ENCODE measurements at regions not wholly inside any gene's neighbourhood (a gene's known extent, or its start where the extent isn't known, plus 50 kb on each side); places are given as distances from the start of the nearest gene placed in this dataset.

- Histone ChIP-seq H3K27me3 (ENCODE audit: control insufficient read depth in 1 of 2, insufficient read depth in 2 of 2, low read length in 2 of 2) (peaks cover 2 to 15% of the 10 kb centered on the region in 2 experiments; a peak in 4 of 5 replicates), H3K9ac (ENCODE audit: insufficient read depth, low read depth, low read length) (no peak overlapping the region), H3K9me3 (ENCODE audit: low read length) (no peaks in the 10 kb centered on the region), H3K27ac (ENCODE audit: extremely low read length, insufficient read depth, low read length) (no peak overlapping the region), H4K20me1 (ENCODE audit: insufficient read depth, low read length) (no peaks in the 10 kb centered on the region), H2AFZ (ENCODE audit: low read length) (no peak overlapping the region), H3K36me3 (replicated peaks in 1 of 2; ENCODE audit: control insufficient read depth in 1 of 2, insufficient read depth in 2 of 2, low read length in 2 of 2) (no peaks in the 10 kb centered on the region), H3K4me2 (ENCODE audit: low read depth, low read length) (no peak overlapping the region), H3K4me3 (replicated peaks in 1 of 3; ENCODE audit: insufficient read depth in 1 of 3, low read depth in 2 of 3, low read length in 3 of 3) (no peak overlapping the region), H3K4me1 (ENCODE audit: insufficient read depth, low read length) (no peaks in the 10 kb centered on the region), H3K79me2 (ENCODE audit: insufficient read depth, low read length) (no peaks in the 10 kb centered on the region)
- intact Hi-C loops (cut with micrococcal nuclease; ENCODE audit: unreplicated experiment) (no loop called here), in situ Hi-C loops (cut with HindIII; ENCODE audit: extremely low pct_ligation_motif_present, low pct_unique_long_range_greater_than_20kb) (no loop called here)
- no peak for DNase-seq (ENCODE audit: low spot score)
- WGBS (ENCODE audit: low lambda C conversion rate) = 17% methylated on average over 1 of the region's 1 CpG
- ChIA-PET POLR2A (no interaction called here), CTCF (ENCODE audit: low intra/inter-chr PET ratio, low total read pairs) (no interaction called here)
- FAIRE-seq = no peak
- BruUV-seq (replicated peaks) = no TSS peak
- no peak for ATAC-seq
- no peak for TF ChIP-seq SMARCE1 (IDR thresholded peaks at IDR 0.05; ENCODE audit: borderline replicate concordance)
- TF ChIP-seq PREB (CRISPR knock-in tag; IDR thresholded peaks at IDR 0.05) = no peak
- no peak for TF ChIP-seq CAMTA2 (CRISPR knock-in tag; IDR thresholded peaks at IDR 0.05; ENCODE audit: borderline replicate concordance)
- no peak for TF ChIP-seq ZNF333 (CRISPR knock-in tag; IDR thresholded peaks at IDR 0.05; ENCODE audit: borderline replicate concordance)
- no peak for TF ChIP-seq ZNF589 (CRISPR knock-in tag; conservative IDR thresholded peaks at IDR 0.05)
- TF ChIP-seq SMAD1 (CRISPR knock-in tag; IDR thresholded peaks at IDR 0.05; ENCODE audit: borderline replicate concordance, low read depth) = no peak
- TF ChIP-seq PLRG1 (conservative IDR thresholded peaks at IDR 0.05) = no peak
- no peak for TF ChIP-seq ZXDC (CRISPR knock-in tag; IDR thresholded peaks at IDR 0.05)
- TF ChIP-seq FOXK1 (CRISPR knock-in tag; IDR thresholded peaks at IDR 0.05; ENCODE audit: borderline replicate concordance, low read depth) = no peak
- no peak for TF ChIP-seq IRF9 (CRISPR knock-in tag; IDR thresholded peaks at IDR 0.05; ENCODE audit: borderline replicate concordance)
- no peak for TF ChIP-seq ZKSCAN8 (CRISPR knock-in tag; IDR thresholded peaks at IDR 0.05; ENCODE audit: borderline replicate concordance)
- no peak for TF ChIP-seq RBM39 (IDR thresholded peaks at IDR 0.05; ENCODE audit: low read depth, low read length, poor library complexity, severe bottlenecking)
- TF ChIP-seq TEF (CRISPR knock-in tag; IDR thresholded peaks at IDR 0.05) = no peak
- TF ChIP-seq TBP (CRISPR knock-in tag; IDR thresholded peaks at IDR 0.05) = no peak
- TF ChIP-seq FLYWCH1 (CRISPR knock-in tag; IDR thresholded peaks at IDR 0.05) = no peak
- TF ChIP-seq CCAR2 (optimal IDR thresholded peaks at IDR 0.05; ENCODE audit: low read depth, low read length) = no peak
These were observed 109.3 kb upstream of the TCERG1L start for GRCh38 chr10:131420867-131421266.
